Bronchial epithelial cell (primary cell): ENCODE measurements at regions not wholly inside any gene's neighbourhood (a gene's known extent, or its start where the extent isn't known, plus 50 kb on each side); places are given as distances from the start of the nearest gene placed in this dataset.
"Not testable (repeated sequence)": the region's sequence is repeated elsewhere in the genome, so short reads cannot be mapped to it uniquely, and the experiment has no call there.

ENCODE experiments used
- DNase-seq: peaks from one replicate; pipeline ENCODE4 v3.0.0-alpha.2; 2010; ENCODE audit warnings: low read depth
- FAIRE-seq: peaks from 2 replicates; lab custom pipeline; 2011; peaks lifted over from hg19 to GRCh38; lab: Jason Lieb, UNC
- H3K27me3 ChIP-seq: 2 replicates; pipeline ENCODE4 v1.5.1; 2011; ENCODE audit warnings: low read length; ENCODE audit not compliant: control insufficient read depth, insufficient read depth
- H3K36me3 ChIP-seq: 2 replicates; pipeline ENCODE4 v1.5.1; 2011; ENCODE audit warnings: low read length; ENCODE audit not compliant: control insufficient read depth, insufficient read depth
- H3K4me3 ChIP-seq: 2 replicates; pipeline ENCODE4 v1.5.1; 2011; ENCODE audit warnings: mild to moderate bottlenecking, low read depth, low read length, control low read depth
- TF ChIP-seq, protein P1 (sequence below): IDR thresholded peaks from 2 replicates; pipeline ENCODE4 v1.5.1; 2011; ENCODE audit warnings: mild to moderate bottlenecking, moderate library complexity, low read length, control low read depth, inconsistent platforms; ENCODE audit not compliant: insufficient read depth, severe bottlenecking

DNA sequence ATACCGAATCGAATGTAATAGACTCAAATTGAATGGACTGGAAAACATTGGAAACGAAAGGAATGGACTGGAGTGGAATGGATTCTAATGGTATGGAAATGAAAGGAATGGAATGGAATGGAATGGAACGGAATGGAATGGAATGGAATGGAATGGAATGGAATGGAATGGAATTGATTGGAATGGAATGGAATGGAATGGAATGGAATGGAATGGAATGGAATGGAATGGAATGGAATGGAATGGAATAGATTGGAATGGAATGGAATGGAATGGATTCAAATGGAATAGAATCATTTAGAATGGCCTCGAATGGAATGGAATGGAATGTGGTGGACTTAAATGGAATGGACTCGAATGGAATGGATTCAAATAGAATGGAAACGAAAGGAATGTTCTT, 1057.5 kb upstream of the USP9Y start:
- FAIRE-seq, H3K36me3 ChIP-seq, DNase-seq, H3K4me3 ChIP-seq, H3K27me3 ChIP-seq: not testable (repeated sequence)

DNA sequence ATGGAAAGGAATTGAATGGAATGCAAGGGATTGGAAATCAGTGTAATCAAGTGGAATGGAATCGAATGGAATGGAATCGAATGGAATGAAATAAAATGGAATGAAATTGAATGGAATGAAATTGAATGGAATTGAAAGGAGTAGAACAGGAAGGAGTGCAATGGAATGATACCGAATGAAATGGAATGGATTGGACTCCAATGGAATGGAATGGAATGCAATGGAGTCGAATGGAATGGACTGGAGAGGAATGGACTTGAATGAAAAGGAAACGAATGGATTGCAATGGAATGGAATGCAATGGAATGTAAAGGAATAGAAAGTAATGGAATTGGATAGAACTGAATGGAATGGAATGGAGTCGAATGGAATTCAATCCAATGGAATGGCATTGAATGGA, 1032.8 kb upstream of the USP9Y start:
- no peak for FAIRE-seq
- TF ChIP-seq, protein P1, sequence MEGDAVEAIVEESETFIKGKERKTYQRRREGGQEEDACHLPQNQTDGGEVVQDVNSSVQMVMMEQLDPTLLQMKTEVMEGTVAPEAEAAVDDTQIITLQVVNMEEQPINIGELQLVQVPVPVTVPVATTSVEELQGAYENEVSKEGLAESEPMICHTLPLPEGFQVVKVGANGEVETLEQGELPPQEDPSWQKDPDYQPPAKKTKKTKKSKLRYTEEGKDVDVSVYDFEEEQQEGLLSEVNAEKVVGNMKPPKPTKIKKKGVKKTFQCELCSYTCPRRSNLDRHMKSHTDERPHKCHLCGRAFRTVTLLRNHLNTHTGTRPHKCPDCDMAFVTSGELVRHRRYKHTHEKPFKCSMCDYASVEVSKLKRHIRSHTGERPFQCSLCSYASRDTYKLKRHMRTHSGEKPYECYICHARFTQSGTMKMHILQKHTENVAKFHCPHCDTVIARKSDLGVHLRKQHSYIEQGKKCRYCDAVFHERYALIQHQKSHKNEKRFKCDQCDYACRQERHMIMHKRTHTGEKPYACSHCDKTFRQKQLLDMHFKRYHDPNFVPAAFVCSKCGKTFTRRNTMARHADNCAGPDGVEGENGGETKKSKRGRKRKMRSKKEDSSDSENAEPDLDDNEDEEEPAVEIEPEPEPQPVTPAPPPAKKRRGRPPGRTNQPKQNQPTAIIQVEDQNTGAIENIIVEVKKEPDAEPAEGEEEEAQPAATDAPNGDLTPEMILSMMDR = no peak
- Histone ChIP-seq H3K36me3 (no peaks in the 10 kb centered on the region), H3K27me3 (no peaks in the 10 kb centered on the region), H3K4me3 (no peak overlapping the region)
- DNase-seq = peak; percentile 52
